HG03025 (cell line): ENCODE measurements at regions not wholly inside any gene's neighbourhood (a gene's known extent, or its start where the extent isn't known, plus 50 kb on each side); places are given as distances from the start of the nearest gene placed in this dataset.

Experiments used
- ATAC-seq: cut with Tn5 transposase; IDR thresholded peaks from one replicate; pipeline ENCODE4 v1.9.1; 2021; ENCODE audit warnings: mild to moderate bottlenecking, moderate library complexity; ENCODE audit not compliant: unreplicated experiment, low FRiP score

DNA sequence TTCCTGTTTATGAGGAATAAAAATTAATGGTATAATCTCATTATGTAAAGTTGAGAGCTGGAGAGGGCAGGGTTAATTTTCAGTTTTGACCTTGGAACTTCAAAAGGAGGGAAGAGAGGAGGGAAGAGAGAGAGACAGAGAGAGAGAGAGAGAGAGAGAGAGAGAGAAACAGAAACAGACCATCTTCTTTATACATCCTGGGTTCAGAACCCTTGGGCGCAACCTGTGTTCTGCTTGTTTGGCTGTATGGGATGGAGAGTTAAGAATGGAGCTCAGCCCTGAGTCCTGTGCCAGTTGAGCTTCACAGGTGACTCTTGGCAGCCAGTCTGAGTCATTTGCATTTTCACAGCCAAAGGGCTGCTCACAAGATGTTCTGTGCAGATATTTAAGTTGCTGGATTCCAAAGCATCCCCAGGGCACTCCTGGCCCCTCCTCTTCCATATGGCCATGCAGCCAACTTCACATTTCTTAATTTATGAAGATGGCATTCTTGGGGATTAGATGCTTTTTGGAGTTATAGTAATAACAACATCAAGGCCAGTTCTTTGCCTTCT lies 143.5 kb downstream of the CARTPT start:
- ATAC-seq, result no peak

DNA sequence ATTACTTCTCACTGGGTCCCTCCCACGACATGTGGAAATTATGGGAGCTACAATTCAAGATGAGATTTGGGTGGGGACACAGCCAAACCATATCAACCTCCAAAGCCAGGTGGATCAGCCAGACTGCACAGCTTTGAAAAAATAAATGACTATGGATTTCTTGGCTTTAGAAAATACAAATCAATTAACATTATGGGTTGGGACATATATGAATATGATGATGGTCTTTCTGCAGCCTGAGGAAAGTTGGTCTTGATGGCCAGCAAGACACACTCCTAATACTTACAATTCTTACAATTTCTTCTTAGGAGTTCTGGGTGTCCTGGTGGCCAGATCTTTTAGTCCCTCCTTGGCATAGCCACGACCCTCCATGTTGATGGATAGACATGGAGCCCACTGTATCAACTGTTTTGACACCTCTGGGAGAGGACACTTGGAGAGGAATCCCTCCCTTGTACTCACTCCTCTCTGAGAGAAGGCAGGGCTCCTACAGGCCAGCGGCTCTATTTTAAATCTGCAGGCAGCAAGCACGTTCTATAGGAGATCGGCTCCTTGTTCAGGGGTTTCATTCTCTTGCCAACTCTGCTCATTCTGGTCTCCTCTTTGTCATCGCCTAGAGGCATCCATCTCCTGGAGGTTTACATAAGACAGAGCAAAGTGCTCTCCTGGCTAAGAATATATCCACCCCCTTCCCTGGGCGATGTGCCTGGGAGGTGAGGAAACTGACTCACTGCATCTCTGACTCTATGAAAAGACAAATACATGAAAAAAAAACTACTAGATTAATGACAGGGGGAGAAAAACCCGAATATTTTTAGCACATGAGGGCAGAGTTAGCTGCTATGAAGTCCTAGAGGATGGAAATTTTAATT lies 145.9 kb downstream of the CARTPT start:
- ATAC-seq, result no peak

DNA sequence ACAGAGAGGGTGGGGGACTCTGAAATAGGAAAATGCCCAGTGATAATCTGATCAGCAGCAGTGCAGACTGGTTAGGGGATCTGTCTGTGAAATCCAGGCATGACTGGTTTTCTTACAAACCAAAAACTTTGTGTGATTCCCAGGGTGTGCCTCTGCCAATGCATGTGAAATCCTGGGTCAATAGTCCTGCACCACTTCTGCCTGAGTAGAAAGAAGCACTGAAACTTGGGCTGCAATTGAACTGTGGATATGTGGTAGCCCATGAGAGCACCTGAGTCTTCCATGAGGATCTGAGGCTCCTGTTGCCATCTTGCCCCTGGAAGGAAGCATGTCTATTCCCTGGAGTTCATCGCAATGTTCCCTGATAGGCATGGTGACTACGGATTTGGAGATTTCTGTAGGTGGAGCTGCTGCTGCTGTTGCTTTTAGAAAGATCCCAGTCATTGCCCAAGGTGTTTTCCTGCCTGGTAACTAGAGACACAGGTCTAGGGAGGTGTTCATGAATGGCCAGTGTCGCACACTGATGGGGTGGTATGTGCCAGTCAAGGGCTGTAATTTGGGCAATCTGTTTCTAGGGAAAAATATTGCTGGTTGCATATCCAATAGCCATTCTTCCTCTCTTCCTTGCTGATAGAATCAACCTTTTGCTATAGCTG lies 146.7 kb downstream of the CARTPT start:
- no peak for ATAC-seq

DNA sequence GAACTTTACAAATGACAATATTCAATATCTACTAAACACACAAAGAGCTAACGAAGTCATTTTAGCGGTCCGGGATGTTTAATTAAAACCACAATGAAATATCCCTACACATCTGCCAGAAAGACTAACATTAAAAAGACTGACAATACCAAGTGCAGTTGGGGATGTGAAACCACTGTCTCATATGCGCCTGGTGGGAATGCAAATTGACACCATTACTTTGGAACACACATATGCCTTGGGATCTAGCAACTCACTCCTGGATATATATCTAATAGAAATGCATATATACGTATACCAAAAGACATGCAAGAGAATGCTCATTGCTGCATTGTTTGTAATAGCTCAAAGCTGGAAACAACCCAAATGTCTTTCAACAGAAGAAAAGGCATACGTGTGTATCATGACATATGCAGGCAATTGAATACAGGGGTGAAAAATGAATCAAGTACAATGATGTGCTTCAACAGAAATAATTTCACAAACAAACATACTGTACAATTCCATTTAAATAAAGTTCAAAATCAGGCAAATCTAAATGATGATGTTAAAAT lies 153.3 kb downstream of the CARTPT start:
- ATAC-seq, result no peak

DNA sequence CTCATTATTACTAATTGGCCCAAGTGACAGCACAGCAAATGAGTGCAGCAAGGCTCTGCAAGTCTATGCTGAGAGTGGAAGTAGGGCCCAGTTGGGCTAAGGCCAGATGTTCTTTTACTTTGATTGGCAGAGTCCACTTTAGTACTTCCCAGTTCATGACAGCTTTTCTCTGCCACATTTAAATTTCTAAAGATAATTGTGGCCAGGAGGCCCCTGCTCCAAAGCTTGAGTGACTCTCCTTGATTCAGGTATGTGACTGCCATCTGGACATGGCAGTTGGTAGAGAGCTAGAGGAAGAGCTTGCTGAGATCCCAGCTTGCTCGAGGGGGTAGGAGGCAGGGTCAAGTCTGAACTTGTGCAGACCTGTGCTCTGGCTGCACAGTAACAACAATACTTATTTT lies 154.1 kb downstream of the CARTPT start:
- ATAC-seq, result no peak

DNA sequence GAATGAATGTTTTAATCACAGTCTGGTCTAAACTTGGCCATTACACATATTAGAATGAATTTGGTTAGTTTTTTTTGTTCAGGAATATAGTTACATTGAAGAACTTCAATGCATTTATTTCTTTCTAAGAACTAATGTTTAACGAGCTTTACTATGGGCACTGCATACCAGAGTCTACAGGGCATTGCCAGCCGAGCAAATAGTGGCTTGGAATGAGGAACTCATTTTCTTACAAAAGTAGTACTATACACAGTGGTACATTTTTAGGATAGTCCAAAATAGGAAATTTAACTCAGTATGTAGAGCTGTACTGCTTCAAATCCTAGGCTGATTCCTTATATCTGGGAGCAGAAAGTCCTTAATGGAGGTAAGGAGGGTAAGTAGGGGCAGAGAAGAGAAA lies 155.4 kb downstream of the CARTPT start:
- no peak for ATAC-seq

DNA sequence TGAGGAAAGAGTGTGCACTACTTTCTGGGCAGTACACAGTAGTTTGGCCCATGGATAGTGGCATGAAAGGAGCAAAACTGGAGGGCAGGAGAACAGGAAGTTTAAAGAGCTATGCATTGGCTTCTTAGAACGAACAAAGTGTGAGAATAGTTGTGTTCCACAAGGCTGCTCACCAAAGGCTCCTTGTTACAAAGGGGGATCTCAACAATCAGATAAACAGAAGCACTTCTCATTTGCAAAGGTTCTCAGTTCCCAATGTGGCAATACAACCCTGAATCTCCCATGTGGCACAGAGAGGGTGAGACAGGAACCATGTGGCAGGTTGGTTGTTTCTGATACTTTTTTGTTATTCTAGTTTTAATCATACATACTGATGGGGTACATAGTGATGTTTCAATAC lies 158.4 kb downstream of the CARTPT start:
- ATAC-seq, result no peak

DNA sequence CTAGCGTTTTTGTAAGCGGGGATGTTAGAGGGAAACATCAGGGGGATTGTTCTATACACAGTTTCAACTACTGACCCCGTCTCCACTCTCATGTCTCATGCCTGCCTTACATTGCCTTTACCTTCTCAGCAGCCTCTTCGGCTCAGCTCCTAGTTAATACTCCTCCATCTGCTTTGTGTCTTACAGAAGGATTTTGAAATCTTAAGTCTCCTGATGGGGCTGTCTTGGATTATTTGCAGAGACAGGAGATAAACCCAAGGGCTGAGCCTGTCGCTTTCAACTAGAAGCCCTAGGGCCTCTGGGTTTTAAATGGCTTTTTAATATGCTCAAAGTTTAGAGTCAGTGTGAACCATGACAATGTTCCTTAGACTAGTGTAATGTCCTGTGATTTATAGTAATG lies 161.5 kb downstream of the CARTPT start:
- ATAC-seq, result no peak

DNA sequence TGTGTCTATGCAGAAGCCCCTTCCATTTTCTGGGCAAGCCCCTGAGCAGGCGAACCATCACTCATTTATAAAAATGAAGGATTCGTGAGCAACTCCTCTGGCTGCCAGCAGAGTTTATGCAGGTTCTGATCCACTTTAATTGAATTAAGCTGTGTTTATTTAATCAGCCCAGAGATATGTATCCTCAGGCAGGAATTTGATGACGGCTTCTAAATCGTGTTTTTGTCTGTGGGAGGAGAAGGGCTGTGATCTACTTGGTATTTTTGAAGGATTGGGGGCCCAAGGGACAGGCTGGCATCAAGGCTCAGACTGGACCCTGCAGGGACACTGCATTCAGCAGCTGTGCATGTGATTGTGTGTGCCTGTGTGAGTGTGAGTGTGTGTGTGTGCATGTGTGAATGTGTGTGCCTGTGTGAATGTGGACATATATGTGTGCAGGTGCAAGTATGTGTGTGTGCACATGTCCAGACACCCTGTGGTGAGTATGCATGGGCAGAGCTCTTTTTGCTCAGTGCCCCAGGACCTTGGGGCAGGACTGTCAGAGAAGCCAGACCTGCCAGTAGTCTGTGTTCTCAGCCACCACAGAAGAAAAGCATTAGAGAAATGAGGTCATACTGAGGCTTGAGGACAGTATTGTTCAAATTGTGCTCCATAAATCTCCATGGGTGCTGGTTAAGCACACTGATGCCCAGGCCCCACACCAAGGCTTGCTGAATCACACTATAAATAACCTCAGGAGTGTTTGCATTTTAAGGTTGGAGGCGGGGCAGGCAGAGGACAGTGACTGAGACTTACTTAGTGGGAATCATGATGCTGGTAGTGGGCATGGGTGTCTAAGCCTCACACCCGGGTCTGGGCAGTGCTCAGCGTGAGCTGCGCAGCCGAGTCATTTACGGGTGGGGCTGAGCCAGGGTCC lies 164.0 kb downstream of the CARTPT start:
- ATAC-seq, result no peak

DNA sequence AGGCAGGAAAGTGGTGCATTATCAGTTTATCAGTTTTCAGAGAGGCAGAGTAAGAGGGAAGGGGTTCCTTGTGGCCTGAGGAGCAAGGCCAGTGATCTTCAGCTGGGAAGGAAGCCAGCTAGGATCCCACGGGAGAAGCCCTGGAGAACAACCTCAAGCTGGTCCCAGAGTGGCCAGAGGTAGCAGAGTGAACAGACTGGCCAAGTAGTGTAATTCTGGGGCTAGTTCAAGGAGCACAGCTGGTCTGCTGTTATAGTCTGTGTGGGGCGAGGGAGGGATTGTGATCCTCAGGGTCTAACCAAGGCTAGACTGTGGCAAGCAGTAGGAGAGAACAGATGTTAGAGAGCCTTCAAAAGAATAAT lies 164.6 kb downstream of the CARTPT start:
- ATAC-seq, result no peak

DNA sequence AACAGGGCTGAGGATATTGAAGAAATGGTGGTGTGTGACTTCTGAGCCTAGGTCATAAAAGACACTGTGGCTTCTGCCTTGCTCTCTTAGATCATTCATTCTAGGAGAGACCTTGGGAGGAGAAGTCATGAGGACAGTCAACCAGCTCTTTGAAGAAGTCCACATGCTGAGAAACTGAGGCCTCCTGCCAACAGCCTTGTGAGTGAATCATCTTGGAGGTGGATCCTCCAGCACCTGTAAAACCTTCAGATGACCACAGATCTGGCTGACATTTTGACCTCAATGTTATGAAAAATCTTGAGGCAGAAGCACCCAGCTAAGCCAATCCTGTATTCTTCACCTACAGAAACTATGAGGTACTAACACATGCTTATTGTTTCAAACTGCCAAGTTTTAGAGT lies 165.9 kb downstream of the CARTPT start:
- ATAC-seq, result no peak

DNA sequence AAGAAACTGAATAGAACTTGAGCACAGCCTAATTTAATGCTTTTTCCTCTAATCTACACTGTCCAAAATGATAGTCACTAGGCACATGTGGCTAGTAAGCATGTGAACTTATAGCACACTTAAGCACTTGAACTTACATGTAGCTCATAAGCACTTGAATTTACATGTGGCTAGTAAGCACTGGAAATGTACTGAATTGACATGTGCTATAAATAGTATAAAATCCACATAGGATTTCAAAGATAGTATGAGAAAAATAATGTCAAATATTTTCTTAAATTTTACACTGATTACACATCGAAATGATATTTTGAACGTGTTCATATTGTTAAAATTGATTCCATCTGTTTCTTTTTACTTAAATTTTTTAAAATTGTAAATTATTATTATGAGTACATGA lies 167.3 kb downstream of the CARTPT start:
- no peak for ATAC-seq

DNA sequence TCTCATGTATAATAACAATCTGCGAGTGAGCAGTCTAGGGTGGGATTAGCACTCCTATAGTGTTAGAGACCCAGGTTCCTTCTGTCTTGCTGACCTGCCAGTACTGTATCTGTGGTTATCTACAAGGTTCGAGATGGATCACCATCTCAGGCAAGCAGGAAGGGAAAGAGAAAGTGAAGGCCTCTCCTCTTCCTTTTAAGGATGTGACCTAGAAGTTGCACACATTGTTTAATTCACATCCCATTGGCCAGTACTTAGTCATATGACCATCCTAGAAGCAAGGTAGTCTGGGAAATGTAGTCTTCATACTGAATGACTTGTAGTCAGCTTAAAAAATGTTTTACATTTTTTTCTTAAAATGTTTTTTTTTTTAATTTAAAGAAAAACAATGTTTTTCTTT lies 168.6 kb downstream of the CARTPT start:
- ATAC-seq, result peak; percentile 88

DNA sequence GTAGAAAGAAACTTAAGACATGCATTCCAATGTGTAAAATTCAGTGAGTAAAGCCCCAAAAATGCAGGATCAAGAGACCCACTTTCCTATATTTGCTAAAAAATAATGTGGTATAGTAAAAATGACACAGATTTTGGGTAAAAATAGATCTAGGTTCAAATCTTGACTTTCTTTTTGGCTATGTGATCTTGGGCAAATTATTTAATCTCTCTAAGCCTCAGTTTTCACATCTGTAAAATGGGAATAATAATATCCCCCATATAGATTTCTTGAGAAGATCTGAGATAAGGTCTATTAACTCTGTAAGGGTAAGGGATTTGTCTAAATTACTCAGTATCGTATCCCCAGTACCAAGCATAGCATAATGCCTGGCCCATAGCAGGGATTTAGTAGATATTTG lies 172.3 kb downstream of the CARTPT start:
- ATAC-seq, result no peak

DNA sequence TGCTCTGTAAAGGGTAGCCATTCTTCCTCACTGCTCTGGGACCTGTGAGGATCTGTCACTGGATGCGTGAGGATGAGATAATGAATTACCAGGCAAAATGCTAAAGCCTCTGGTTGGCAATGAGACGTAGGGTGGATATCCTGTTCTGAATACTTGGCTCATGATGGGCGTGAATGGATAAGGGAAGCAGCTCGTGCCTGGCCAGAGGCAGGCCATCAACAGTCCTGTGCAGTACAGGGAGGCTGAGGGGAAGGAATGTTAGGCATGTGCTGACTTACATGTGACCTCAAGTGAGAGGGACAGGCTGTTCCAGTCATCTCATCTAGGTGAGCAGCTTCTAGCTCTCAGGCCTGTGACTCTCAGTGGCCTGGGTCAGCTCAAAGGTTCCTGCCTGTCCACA lies 172.8 kb downstream of the CARTPT start:
- no peak for ATAC-seq

DNA sequence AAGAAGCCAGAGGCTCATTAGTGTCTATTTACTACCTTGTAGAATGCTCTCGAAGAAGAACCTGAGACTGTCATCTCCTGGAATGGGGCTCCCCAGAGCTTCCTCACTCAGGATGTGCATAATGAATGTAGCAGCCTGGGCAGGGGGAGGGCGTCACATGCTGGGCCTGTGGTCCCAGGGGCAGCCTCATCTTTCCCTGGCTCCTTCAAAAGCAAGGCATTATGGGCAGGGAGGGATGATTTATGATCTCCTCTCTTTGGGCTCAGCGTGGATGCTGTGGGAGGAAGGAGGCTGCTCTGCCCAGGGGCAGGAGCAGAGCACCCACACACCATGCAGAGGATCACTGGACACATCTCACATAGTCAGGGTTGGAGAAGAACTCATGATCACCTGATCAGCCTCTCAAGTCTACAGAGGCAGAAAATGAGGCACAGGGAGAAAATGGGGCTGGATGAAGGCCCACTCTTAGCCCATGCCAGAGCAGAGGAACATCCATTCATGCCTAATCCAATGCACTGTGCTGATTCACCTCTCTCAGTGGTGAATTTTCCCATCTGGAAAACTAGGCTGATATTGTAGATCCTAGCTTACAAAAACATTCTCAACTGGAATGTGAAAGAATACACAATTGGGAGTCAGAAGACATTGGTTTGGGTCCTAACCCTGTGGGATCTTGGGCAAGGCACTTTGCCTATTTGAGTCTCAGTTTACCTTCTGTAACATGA lies 173.7 kb downstream of the CARTPT start:
- ATAC-seq, result no peak

DNA sequence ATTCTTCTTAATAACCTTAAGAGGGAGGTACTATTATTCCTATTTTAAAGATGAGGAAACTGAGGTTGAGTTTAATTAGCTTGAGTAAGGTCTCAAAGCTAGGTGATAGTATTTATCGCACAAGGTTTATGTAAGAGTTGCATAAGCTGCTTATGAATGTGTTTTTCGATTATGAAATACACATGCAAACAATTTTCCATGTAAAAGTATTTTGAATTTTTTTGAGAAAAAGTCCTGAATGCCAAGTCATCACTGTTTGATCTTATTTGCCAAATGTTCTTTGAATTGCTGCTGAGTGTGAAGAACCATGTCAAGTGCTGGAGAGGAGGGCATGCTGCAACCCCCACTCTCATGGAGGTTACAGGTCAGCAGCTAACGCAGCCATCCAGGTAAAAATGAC lies 174.4 kb downstream of the CARTPT start:
- ATAC-seq, result no peak

DNA sequence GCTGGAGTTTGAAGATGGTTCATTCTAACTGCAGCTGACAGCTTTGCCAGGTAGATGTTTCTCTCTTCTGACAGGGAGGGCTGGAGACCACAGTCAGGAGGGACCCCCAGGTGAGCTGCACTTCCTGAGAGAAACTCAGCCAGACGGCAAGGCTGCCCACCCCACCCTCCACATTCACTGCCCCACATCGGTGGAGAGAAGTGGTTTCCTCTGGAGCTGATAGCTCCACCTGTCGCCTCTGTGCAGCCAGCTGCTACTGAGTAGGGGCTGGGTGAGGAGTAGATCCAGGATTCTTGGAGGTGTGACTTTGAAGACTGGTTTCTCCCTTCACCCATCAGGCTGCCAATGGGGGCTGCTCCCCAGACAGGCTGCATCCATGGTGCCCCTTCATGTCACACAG lies 175.0 kb downstream of the CARTPT start:
- ATAC-seq, result no peak

DNA sequence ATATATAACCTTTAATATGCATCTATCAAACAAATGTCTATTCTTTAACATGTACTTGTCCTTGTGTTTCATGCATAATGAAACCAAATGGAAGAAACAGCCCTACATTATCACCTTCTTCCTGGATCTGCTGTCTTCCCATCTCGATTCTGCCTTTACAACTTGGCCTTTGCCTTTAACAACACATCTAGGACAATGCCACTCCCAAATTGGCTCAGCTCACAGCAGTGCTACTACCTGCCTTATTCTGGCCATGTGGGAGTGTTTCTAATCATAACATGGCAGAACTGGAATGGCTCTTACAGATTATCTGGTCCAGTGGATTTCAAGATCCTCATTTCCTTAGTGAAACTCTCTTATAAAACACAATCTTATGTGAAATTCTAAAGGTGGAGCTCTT lies 176.5 kb downstream of the CARTPT start:
- no peak for ATAC-seq

DNA sequence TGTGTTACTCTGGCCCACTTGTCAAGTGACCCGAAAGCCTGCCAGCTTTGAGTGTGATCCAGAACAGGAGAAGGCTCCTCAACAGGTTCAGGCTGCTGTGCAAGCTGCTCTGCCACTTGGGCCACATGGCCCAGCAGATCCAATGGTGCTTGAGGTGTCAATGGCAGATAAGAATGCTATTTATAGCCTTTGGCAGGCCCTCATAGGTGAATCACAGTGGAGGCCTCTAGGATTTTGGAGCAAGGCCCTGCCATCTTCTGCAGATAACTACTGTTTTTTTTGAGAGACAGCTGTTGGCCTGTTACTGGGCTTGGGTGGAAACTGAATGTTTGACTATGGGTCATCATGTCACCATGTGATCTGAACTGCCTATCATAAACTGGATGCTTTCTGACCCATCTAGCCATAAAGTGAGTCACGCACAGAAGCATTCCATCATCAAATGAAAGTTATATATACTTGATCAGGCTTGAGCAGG lies 180.8 kb downstream of the CARTPT start:
- ATAC-seq, result no peak
